ENCODE measurements at regions not wholly inside any gene's neighbourhood (a gene's known extent, or its start where the extent isn't known, plus 50 kb on each side); places are given as distances from the start of the nearest gene placed in this dataset.

- in situ Hi-C loops (cut with HindIII; ENCODE audit: low pct_ligation_motif_present, low sequenced_read_pairs): no loop called here
- Histone ChIP-seq H3K4me3 (ENCODE audit: low read depth, low read length) (no peak overlapping the region), H3K27ac (no peak overlapping the region), H3K27me3 (replicated peaks) (no peaks in the 10 kb centered on the region), H3K36me3 (replicated peaks) (no peaks in the 10 kb centered on the region)
- TF ChIP-seq, protein P1, sequence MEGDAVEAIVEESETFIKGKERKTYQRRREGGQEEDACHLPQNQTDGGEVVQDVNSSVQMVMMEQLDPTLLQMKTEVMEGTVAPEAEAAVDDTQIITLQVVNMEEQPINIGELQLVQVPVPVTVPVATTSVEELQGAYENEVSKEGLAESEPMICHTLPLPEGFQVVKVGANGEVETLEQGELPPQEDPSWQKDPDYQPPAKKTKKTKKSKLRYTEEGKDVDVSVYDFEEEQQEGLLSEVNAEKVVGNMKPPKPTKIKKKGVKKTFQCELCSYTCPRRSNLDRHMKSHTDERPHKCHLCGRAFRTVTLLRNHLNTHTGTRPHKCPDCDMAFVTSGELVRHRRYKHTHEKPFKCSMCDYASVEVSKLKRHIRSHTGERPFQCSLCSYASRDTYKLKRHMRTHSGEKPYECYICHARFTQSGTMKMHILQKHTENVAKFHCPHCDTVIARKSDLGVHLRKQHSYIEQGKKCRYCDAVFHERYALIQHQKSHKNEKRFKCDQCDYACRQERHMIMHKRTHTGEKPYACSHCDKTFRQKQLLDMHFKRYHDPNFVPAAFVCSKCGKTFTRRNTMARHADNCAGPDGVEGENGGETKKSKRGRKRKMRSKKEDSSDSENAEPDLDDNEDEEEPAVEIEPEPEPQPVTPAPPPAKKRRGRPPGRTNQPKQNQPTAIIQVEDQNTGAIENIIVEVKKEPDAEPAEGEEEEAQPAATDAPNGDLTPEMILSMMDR (IDR thresholded peaks at IDR 0.05; ENCODE audit: low read depth, low read length, missing control alignments): no peak
- DNase-seq: no peak
These were observed 134.1 kb upstream of the ARHGEF9 start for GRCh38 chrX:63919081-63919480.

DNA sequence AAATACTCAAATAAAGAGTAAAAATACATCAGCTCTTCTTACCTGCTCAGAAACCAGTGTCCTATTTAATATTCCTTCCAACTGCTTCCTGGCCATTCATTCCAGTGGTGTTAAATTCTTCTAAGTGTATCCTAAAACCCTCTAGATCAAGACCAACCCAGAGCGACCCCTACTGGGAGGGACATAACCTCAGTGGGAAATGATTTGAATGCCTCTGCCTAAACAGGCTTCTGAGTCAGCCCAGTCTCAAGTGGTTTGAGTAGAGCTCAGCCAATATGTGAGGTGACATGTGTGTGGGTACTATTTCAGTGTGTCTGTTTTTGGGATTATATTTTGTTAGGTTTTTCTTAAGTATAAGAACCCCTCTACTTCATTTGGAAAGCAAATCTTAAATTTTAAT, 133.6 kb upstream of the ARHGEF9 start:
- peak; percentile 76 for DNase-seq
- Histone ChIP-seq H3K27ac (no peak overlapping the region), H3K4me3 (ENCODE audit: low read depth, low read length) (no peak overlapping the region), H3K27me3 (replicated peaks) (no peaks in the 10 kb centered on the region), H3K36me3 (replicated peaks) (no peaks in the 10 kb centered on the region)
- TF ChIP-seq, protein P1 (IDR thresholded peaks at IDR 0.05; ENCODE audit: low read depth, low read length, missing control alignments): peak; percentile 42
- in situ Hi-C loops (cut with HindIII; ENCODE audit: low pct_ligation_motif_present, low sequenced_read_pairs): no loop called here

DNA sequence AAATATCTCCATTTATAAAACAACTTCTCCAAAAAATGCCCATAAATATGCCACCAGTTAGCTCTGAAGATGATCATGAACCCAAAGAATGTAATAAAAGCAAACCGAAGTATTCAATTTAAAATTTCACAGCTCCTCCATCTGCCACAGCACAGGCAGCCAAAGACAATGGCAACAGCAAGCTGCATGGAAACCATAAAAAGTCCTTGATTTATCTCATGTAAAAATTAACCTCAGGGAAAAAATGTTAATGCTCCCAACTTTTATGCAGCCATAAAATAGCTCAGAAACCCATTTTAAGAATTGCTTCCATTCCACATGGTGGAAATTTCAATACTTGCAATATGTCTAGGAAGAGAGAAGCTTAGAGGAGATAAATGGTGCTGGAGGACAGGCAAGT, 132.3 kb upstream of the ARHGEF9 start:
- H3K4me3 ChIP-seq (ENCODE audit: low read depth, low read length): no peak overlapping the region
- H3K27me3 ChIP-seq (replicated peaks): no peaks in the 10 kb centered on the region

DNA sequence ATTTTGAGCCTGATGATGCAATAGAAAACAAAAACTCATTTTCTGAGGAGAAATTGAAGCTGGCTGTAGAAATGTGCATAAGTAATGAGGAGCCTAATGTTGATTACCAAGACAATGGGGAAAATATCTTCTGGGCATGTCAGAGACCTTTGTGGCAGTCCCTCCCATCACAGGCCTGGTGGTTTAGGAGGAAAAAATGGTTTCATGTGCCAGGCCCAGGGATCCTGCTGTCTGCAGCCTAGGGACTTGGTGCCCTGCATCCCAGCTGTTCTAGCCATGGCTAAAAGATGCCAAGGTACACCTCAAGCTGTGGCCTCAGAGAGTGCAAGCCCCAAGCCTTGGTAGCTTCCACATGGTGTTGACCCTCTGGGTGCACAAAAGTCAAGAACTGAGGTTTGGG, 128.7 kb upstream of the ARHGEF9 start:
- no peak for DNase-seq

More for the DNA sequence above, 132.3 kb upstream of the ARHGEF9 start:
- in situ Hi-C loops (cut with HindIII; ENCODE audit: low pct_ligation_motif_present, low sequenced_read_pairs): no loop called here
- DNase-seq: no peak
- Histone ChIP-seq H3K36me3 (replicated peaks) (no peaks in the 10 kb centered on the region), H3K27ac (no peak overlapping the region)
- TF ChIP-seq, protein P1 (IDR thresholded peaks at IDR 0.05; ENCODE audit: low read depth, low read length, missing control alignments): no peak

DNA sequence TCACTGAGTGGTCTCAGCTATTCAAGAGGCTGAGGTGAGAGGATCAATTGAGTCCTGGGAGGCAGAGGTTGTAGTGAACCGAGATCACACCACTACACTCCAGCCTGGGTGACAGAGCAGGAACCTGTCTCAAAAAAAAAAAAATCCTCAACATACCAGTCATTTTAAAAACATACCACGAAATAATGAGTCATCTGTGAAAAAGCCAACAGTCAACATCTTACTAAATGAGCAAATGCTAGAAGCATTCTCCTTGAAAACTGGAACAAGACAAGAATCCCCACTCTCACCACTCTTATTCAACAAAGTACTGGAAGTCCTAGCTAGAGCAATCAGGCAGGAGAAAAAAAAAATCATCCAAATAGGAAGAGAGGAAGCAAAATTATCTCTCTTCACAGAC, 104.0 kb upstream of the ARHGEF9 start:
- Histone ChIP-seq H3K27ac (peak overlapping the region; percentile 60), H3K27me3 (replicated peaks) (no peaks in the 10 kb centered on the region), H3K4me3 (ENCODE audit: low read depth, low read length) (no peak overlapping the region), H3K36me3 (replicated peaks) (no peaks in the 10 kb centered on the region)
- in situ Hi-C loops (cut with HindIII; ENCODE audit: low pct_ligation_motif_present, low sequenced_read_pairs): no loop called here
- TF ChIP-seq, protein P1 (IDR thresholded peaks at IDR 0.05; ENCODE audit: low read depth, low read length, missing control alignments): no peak
- peak; percentile 52 for DNase-seq

More for the DNA sequence above, 128.7 kb upstream of the ARHGEF9 start:
- Histone ChIP-seq H3K4me3 (ENCODE audit: low read depth, low read length) (no peak overlapping the region), H3K27me3 (replicated peaks) (no peaks in the 10 kb centered on the region), H3K27ac (no peak overlapping the region), H3K36me3 (replicated peaks) (no peaks in the 10 kb centered on the region)
- in situ Hi-C loops (cut with HindIII; ENCODE audit: low pct_ligation_motif_present, low sequenced_read_pairs): no loop called here
- TF ChIP-seq, protein P1 (IDR thresholded peaks at IDR 0.05; ENCODE audit: low read depth, low read length, missing control alignments): no peak
